Left lung (tissue), 4 donors: ENCODE measurements at regions not wholly inside any gene's neighbourhood (a gene's known extent, or its start where the extent isn't known, plus 50 kb on each side); places are given as distances from the start of the nearest gene placed in this dataset.

Experiments used
- ATAC-seq: fragments of 200-7000 bp; cut with Tn5 transposase; one replicate; pipeline ENCODE4 v1.9.1; 2020; ENCODE audit warnings: moderate library complexity
- DNase-seq, 4 donors: peaks; one replicate each; pipeline ENCODE4 v3.0.0-alpha.2; 2013 to 2020
- H3K27ac ChIP-seq, 2 donors: fragments of 200-600 bp; sonication (generic) in 1 of 2; one replicate each; pipeline versions ENCODE4 v1.5.0 to v1.8.0; 2020 to 2021
- H3K27me3 ChIP-seq, 2 donors: fragments of 200-600 bp; sonication (generic) in 1 of 2; one replicate each; pipeline versions ENCODE4 v1.5.0 to v1.8.0; 2020 to 2021
- H3K36me3 ChIP-seq, 2 donors: fragments of 200-600 bp; sonication (generic) in 1 of 2; one replicate each; pipeline versions ENCODE4 v1.5.0 to v1.8.0; 2020 to 2021
- H3K4me1 ChIP-seq, 2 donors: fragments of 200-600 bp; one replicate each; pipeline ENCODE4 v1.8.0; 2021
- H3K4me3 ChIP-seq, 2 donors: fragments of 200-600 bp; sonication (generic) in 1 of 2; one replicate each; pipeline versions ENCODE4 v1.5.0 to v1.8.0; 2020 to 2021; ENCODE audit warnings: mild to moderate bottlenecking in 1 of 2
- H3K9me3 ChIP-seq, 2 donors: fragments of 200-600 bp; sonication (generic) in 1 of 2; one replicate each; pipeline versions ENCODE4 v1.5.0 to v1.8.0; 2020 to 2021
- intact Hi-C, 2 donors: fragments of 100-400 bp; cut with DNase I; formaldehyde crosslinking; loops; one replicate each; pipeline versions ENCODE4 v1.11.2 to v1.14.2; 2022
- TF ChIP-seq, protein P1 (sequence below), 2 donors: fragments of 200-600 bp; sonication (generic) in 1 of 2; IDR thresholded peaks; one replicate each; pipeline versions ENCODE4 v1.5.0 to v1.8.0; 2021; ENCODE audit warnings: antibody characterized with exemption in 2 of 2
- donor health status: DM: no; HTN: yes; CAD: no.
- donor health status: DM: no; HTN: no; CAD: no.

DNA sequence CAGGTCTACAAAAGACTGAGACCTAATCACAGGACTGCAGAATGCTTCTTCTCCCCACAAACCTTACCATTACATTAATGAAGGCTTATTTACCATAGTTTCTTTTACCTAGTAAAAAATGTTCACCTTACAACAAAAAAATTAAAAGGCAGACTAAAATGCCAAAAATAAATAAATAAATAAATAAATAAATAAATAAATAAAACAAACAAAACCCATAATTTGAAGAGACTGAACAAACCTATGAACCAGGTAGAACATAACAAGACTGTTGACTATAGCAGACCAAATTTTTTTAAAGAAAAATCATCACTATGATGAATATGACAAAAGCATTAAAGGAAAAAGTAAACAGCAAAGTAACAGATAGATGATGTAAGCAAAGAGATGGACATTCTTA lies 946.3 kb downstream of the EPHA7 start:
- ATAC-seq = no peak
- H3K27ac ChIP-seq = no peak overlapping the region
- TF ChIP-seq, protein P1, sequence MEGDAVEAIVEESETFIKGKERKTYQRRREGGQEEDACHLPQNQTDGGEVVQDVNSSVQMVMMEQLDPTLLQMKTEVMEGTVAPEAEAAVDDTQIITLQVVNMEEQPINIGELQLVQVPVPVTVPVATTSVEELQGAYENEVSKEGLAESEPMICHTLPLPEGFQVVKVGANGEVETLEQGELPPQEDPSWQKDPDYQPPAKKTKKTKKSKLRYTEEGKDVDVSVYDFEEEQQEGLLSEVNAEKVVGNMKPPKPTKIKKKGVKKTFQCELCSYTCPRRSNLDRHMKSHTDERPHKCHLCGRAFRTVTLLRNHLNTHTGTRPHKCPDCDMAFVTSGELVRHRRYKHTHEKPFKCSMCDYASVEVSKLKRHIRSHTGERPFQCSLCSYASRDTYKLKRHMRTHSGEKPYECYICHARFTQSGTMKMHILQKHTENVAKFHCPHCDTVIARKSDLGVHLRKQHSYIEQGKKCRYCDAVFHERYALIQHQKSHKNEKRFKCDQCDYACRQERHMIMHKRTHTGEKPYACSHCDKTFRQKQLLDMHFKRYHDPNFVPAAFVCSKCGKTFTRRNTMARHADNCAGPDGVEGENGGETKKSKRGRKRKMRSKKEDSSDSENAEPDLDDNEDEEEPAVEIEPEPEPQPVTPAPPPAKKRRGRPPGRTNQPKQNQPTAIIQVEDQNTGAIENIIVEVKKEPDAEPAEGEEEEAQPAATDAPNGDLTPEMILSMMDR (IDR thresholded peaks at IDR 0.05) = no peak
- H3K4me1 ChIP-seq = no peaks in the 10 kb centered on the region
- DNase-seq = no peak
- no peaks in the 10 kb centered on the region for H3K27me3 ChIP-seq
- intact Hi-C loops = no loop called here
- H3K4me3 ChIP-seq = no peak overlapping the region
- H3K36me3 ChIP-seq = no peaks in the 10 kb centered on the region
- no peaks in the 10 kb centered on the region for H3K9me3 ChIP-seq

DNA sequence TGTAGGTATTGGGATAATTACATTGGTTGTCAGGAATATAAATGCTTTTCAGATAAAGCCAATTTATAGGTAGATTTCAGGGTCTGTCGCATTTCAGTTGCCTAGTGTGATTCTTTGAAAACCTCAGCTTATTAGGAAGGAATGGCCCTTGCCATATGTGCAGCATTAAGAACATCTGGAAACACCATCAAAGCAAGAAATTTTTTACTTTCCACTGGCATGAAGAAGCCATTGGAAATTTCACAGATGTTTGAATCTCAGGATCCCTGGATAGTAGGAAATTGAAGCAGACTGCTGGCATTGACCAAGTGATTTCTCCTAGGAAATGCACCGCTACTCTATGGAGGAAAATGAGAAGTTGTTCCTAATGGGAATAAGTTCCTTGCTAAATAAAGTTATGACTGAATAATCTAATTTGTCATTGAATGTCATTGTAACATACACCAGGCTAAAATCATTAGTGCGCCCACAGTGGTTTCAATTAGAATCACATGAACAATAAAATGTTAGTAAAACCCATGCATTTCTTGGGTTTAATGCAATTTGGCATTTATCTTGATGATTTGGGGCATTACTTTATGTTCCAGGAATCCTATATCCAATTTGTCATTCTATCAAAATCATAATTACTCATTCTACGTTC lies 950.1 kb downstream of the EPHA7 start:
- intact Hi-C loops = no loop called here
- ATAC-seq (no peak), DNase-seq (no peak)
- H3K27ac ChIP-seq = no peak overlapping the region
- H3K27me3 ChIP-seq = no peaks in the 10 kb centered on the region
- peaks cover 0 to 24% of the 10 kb centered on the region in 2 donors for H3K9me3 ChIP-seq
- TF ChIP-seq, protein P1 (IDR thresholded peaks at IDR 0.05) = no peak
- H3K4me1 ChIP-seq = no peaks in the 10 kb centered on the region
- no peak overlapping the region for H3K4me3 ChIP-seq
- no peaks in the 10 kb centered on the region for H3K36me3 ChIP-seq

DNA sequence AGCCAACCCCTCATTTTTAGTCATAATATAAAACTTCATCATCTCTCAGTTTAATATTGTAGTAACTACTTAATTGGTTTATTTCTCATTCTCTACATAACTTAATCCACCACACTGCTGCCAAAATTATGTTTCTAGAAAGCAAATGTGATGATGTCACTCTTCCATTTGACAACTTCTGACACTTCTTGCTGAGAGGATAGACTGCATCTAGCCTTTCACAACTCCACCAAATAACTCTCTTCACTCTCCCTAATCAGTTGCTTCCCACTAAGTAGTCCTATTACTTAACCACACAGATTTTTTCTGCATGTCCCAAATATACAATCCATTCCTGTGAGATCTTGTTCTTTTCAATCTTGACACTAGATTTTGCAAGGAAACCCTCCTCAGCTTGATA lies 951.3 kb downstream of the EPHA7 start:
- peaks cover 0 to 25% of the 10 kb centered on the region in 2 donors for H3K9me3 ChIP-seq
- no peak for DNase-seq
- intact Hi-C loops = no loop called here
- no peaks in the 10 kb centered on the region for H3K36me3 ChIP-seq
- no peak for ATAC-seq
- TF ChIP-seq, protein P1 (IDR thresholded peaks at IDR 0.05) = no peak
- H3K4me1 ChIP-seq = no peaks in the 10 kb centered on the region
- H3K27ac ChIP-seq = no peak overlapping the region
- H3K4me3 ChIP-seq = no peak overlapping the region
- H3K27me3 ChIP-seq = no peaks in the 10 kb centered on the region

DNA sequence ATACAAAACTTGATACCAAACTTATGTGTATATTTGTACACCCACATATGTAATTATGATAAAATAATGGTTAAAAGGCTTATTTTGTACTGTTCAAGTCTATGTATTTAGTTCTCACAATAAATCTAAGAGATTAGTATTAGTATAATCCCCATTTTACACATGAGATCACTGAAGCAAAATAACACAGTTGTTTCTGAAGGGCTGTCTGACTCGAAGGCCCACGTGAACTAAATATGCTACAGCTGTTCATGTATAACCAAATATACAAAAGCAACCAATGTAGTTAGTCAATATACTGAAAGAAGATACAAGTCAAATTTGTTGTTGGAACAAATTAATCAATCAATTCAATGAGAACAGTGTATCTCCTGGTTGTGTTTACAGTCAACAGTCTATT lies 959.2 kb downstream of the EPHA7 start:
- intact Hi-C loops = no loop called here
- DNase-seq (no peak), ATAC-seq (no peak)
- Histone ChIP-seq H3K36me3 (no peaks in the 10 kb centered on the region), H3K9me3 (peaks cover 0 to 10% of the 10 kb centered on the region in 2 donors), H3K27ac (no peak overlapping the region), H3K4me1 (no peaks in the 10 kb centered on the region), H3K27me3 (no peaks in the 10 kb centered on the region), H3K4me3 (no peak overlapping the region)
- TF ChIP-seq, protein P1 (IDR thresholded peaks at IDR 0.05) = no peak

DNA sequence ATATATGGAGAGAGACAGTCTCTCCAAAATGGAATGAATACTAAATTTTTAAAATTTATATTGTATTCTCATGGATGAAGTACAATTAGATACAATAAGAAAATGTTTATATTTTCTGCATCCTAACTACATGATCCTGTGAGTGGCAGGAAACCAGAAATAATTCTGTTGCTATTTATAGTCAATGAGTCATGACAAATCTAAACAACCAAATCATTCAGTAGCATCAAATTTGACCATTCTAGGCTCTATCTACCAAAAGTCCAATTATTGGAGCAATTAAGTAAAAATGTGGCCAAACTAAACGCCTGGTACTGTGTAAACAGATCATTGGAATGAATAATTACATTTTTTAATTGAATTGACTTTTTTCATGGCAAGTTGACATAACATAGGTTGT lies 959.8 kb downstream of the EPHA7 start:
- ATAC-seq = no peak
- no peak for DNase-seq
- no peaks in the 10 kb centered on the region for H3K36me3 ChIP-seq
- intact Hi-C loops = no loop called here
- H3K27me3 ChIP-seq = no peaks in the 10 kb centered on the region
- H3K9me3 ChIP-seq = peaks cover 0 to 5% of the 10 kb centered on the region in 2 donors
- H3K4me1 ChIP-seq = no peaks in the 10 kb centered on the region
- no peak overlapping the region for H3K27ac ChIP-seq
- no peak overlapping the region for H3K4me3 ChIP-seq
- TF ChIP-seq, protein P1 (IDR thresholded peaks at IDR 0.05) = no peak
